Iris pigment epithelial cell (primary cell): ENCODE measurements at regions not wholly inside any gene's neighbourhood (a gene's known extent, or its start where the extent isn't known, plus 50 kb on each side); places are given as distances from the start of the nearest gene placed in this dataset.
"Not testable (repeated sequence)": the region's sequence is repeated elsewhere in the genome, so short reads cannot be mapped to it uniquely, and the experiment has no call there.

Experiments used
- DNase-seq: peaks from one replicate; pipeline ENCODE4 v3.0.0-alpha.2; 2011; ENCODE audit warnings: low read depth

DNA sequence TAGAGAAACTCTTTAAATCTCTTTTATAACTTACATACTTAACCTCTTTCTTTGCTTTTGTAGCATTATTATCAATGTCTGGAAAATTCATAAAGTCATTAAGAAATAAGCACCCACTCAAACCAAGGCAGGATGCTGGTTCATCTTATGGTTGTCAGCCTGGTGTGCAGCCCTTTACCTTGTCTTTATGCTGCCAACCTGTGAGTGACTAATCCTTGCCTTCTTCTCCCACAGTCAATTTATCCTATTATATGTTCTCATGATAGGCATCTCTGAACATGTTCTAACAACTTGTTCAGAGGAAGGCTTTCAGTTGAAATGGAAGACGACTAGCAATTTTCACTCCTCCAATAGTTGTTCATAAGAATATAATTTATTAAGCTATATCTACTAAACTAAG is 186.9 kb upstream of the CAND1 start:
- DNase-seq = no peak

DNA sequence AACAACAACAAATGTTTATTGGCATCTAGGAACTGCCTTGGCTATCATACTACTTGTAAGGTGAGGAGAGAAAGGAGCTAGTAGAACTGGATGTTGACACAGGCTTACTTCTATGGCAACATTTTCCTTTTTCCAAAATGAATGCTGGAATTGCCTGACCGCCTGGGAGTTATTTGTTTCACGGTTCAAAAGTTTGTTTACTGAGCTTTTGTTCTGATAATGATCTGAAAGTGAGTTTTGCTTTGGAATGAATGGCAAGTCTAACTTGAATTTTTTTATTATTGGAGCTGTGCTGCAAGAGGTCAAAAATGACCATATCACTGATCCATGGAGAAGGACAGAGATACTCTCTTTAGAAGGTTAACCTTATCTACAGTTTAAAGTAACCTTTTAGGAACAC is 183.5 kb upstream of the CAND1 start:
- DNase-seq = no peak

DNA sequence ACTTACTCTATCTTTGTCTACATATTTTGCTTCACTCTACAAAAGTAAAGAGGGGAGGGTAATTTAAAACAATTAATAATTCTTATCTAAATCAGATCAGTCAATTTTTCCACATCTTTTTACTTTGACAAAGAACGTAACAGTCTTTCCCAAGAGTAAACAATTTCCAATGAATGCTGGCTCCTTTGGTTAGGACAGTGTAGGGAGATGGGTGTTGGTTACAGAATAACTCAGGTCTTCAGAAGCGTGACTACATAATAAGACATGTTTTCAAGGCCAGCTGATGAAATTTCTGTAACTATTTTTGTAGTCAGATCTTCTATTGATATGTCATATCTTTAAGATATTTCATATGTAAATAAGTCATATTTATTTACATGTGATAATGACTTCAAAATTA is 183.0 kb upstream of the CAND1 start:
- DNase-seq = no peak

DNA sequence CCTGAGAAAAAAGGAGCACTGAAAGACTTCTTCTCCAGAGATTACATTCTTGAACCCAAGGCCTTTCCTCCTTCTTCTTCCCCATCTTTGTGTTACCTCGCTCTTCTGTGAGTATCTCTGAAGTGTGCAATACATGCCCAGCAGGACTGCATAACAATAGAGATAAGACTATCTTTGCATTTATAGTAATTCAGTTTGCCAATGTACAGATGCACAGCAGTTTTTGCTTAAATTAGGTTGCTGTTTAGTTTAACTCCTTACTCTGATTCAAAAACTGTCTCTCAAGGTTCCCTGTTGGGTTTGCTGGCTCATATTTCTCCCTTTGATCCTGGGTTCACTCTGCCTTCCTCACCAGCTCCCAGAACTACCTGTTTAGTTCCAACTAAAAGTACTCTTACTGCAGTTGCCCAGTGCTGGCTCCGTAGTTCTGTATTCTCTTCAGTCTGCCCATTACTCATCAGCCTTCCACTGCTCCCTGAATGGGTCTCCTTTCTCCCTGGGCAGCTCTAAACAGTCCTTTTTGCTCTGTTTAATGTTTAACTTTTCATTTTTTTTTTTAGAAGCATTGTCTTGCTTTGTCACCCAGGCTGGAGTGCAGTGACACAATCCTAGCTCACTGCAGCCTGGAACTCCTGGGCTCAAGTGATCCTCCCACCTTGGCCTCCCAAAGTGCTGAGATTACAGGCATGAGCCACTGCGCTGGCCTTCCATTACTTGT is 180.6 kb upstream of the CAND1 start:
- DNase-seq = no peak

DNA sequence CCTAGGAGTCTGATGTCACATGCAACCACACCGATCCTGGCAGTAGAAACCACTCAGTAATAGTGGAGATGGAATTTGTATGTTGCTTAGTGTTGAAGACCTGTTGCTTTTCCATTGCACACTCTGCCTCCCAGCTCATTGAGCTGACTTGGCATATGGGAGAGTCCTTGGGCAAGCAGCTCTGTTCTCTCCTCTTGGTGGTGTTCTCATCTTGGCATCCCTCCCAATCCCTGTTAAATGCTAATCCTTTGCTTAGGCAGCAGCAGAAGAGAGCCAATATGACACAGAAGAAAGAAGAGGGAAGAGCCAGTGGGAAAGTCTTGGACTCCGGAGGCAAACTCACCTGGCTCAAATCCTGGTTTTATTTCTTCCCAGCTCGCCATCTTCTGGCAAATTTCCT is 178.0 kb upstream of the CAND1 start:
- DNase-seq = no peak

DNA sequence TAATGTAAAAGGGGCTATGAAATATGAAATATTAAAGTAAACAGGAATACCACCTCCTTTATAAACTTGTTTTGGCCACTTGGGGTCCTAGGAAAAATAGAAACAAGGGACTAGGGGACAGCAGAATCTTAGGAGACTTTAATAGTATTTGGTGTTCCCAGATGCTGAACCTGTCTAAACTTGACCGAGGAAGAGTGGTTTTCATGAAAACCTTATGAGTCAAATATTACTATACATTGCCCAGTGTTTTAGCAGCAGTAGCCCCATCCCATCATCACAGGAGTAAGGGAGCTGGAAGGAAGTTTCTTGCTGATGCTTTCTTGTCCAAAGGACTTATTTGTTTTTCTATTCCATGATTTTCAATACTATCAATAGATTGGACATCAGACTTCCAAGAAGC is 177.5 kb upstream of the CAND1 start:
- DNase-seq = no peak

DNA sequence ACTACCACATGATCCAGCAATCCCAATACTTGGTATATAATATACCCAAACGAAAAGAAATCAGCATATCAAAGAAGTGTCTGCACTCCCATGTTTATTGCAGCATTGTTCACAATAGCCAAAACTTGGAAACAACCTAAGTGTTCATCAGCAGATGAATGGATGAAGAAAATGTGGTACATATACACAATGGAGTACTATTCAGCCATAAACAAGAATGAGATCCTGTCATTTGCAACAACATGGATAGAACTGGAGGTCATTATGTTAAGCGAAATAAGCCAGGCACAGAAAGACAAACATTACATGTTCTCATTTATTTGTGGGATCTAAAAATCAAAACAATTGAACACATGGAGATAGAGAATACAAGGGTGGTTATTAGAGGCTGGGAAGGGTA is 176.2 kb upstream of the CAND1 start:
- DNase-seq = not testable (repeated sequence)

DNA sequence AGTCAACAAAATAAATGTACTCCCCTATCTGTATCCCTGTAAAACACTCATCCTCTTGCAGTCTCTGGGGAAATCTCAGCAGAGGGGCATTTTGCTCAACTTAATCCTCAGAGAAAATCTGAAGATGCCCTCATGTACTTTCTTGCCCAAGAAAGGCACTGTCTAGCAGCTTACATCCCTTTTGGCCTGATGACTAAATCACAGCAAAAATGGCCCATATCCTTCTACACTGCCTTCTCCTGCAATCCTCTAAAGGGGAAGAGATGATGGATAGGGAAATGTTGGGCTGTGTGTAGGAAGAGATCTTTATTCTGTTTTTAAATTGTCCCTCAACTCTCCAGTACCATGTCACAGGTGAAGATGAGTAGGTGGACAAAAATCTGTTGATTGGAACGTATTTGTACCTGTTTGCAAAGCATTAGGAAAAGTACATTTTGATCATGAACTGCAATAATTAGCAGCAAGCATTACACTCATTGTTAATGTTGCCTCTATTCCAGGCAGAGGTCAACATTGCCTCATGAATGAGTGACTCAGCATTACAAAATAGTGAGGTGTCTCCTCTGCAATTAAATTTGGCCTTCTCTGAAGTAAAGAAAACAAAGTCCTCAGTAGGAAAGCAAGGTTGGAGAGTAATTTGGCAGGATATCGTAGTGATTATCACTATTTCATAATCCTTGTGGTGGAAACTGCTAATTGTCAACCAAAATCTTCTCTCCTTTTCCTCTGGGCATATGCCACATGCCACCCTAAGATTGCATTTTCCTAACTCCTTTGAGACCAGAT is 172.4 kb upstream of the CAND1 start:
- peak; percentile 23 for DNase-seq

DNA sequence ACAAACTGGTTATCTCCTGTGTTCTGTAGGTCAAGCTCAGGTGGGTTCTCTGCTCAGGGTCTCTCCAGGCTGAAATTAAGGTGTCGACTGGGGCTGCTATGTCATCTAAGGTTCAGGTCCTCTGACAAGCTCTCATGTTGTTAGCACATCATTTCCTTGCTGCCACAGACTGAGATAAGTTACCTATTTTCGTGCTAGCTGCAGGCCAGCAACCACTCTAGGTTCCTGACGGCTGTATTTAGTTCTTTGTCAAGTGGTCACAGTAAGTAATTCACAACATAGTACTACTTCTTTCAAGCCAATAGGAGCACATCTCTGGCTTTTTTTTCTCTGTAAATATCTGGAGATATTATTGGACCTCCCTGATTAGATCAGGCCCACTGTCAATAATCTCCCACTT is 169.3 kb upstream of the CAND1 start:
- DNase-seq = no peak

DNA sequence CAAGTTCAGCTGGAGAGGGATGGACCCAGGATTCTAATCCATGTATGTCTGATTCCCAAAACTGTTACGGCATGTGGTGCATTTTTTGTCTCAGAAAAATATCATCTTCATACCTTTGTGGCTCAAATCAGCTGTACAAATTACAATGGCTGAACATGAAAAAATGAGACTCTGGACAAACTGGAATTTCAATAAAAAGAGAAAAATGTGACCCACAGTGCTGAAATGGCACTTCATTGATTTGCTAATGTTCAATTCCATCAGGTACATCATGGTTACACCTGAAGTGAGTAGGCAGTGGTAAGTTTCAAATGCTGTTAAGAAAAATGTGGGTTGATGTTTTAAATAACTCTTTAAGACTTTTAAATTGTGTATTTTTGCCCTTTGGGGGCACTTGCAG is 165.6 kb upstream of the CAND1 start:
- DNase-seq = no peak

DNA sequence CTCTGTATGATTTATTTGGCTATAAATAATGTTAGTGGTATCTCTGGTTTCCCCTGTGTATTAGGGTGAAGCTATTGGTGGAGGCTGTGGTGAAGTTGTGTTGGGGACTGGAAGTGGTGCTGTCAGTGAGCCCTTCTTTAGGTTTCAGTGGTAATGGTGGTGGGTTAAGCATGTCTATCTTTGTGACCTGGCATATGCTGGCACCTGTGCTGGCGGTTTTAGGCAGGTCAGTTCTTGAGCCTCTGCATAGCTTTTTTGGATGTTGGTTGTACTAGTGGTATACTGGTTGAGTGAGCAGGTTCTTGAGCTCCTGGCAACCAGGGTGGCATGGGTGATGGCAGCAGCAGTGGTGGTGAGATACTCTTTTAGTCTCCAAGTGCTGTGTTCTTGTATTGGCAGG is 161.9 kb upstream of the CAND1 start:
- DNase-seq = no peak

DNA sequence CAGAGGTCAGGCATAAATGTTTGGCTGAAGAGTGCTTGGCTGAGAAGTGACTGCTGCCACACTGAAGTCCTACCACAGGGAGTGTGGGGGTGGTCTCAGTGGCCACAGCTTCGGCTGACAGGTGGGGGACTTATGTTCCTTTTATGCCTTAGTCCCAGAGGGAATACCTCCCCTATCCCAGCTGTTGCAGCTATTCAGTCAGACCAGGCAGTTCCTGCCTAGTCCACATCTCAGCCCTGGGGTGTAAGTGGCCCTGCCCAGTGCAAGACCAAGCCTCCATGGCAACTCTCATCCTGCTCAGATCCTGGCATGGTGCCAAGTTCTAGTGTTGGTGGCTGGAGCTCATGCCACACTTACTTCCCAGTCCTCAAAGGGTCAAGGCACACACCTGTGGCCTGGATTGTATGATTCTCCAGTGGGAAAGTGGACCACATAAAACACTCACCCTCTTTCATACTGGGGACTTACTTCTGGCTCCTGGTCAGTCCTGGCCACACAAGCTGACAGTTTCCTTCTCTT is 161.3 kb upstream of the CAND1 start:
- no peak for DNase-seq

DNA sequence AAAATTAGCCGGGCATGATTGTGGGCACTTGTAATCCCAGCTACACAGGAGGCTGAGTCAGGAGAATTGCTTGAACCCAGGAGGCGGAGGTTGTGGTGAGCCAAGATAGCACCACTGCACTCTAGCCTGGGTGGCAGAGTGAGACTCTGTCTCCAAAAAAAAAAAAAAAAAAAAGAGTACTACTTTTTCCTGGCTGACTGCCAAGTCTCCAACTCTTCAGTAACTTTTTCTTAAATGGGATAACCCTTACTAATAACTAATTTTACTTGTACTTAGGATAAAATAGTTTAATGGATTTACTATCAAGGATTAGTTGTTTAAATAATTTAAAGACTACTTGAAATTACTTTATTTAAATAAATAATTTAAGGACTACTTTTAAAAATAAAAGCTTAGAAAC is 158.8 kb upstream of the CAND1 start:
- DNase-seq = not testable (repeated sequence)

DNA sequence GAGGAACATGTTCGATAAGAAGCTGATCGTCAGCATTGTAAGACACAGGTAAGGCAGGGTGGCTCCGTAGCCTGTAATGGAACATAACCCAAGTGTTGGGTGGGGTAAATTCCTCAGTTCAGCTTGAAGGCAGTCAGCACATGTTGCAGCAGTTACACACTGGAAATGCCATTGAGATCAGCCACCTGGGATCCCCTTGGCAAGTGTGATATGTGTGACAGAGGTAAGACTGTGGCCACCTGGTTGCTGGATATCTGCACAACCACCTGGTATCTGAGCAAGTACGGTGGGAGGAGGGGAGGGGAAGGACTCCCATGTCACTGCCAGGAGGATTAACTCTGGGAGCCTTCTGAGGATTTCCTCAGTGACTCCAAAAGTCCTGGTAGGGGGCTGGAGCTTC is 158.0 kb upstream of the CAND1 start:
- no peak for DNase-seq

DNA sequence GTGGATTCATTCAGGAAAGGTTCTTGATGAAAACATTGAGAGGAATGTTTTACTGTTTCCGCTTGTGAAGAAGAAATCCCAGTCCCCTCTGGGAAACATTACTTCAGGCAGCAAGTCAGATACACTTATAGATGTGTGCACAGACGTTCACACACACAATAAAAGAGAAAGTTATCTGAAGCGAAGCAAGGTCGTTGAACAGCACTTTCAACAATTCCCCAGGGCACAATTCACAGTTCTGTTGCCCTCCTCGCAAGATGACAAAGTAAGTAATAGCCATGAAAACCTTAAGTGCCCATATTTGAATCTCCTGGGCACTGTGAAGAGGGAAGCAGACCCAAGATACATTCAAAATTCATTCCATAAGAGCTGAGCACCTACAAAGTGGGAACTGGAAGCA is 156.6 kb upstream of the CAND1 start:
- DNase-seq = no peak

DNA sequence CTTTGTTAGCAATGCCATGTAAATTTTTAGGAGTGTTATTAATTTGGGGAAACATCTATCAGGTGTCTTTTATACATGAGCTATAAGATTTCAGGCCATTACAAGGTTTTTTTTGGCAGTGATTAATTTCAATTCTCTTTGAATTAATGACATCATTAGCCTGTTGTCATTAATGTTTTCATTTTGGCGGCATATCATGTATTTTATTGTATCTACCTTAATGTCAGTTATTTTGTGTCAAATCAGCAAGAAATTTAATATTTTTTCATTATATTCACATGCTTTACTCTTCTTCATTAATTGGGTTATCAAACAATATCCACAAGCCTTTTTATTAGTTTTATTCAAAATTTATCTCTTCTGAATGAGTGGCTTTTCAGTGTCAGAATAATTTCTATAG is 153.0 kb upstream of the CAND1 start:
- no peak for DNase-seq

DNA sequence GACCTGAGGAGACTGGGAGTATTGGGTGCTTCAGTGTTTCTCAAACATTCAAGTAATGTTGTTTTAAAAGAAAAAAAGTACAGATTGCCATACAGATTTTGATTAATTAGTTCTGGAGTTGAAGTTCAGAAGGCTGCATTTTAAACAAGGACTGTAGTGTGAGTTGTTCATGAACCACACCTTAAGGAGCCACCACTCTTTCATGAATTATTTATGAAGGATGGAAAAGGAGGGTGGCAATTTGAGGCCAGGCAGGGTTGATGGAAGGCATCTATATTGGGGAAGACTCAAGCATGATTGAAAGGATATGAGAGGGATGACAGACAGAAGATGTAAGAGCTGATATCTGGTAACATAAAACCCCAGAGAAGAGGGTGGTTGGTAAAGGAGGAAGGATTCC is 146.6 kb upstream of the CAND1 start:
- no peak for DNase-seq

DNA sequence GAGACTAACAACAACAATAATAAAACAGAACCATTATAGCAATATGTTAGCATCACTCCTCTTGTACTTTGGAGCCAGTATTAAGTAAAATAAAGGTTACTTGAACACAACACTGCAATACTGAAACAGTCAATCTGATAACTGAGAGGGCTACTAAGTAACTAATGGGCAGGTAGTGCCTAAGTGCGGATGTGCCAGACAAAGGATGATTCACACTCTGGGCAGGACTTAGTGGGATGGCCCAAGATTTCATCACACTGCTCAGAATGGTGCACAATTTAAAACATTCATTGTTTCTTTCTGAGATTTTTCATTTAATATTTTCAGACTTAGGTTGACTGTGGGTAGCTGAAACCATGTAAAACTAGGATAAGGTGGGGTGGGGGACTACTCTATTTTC is 131.9 kb upstream of the CAND1 start:
- no peak for DNase-seq

DNA sequence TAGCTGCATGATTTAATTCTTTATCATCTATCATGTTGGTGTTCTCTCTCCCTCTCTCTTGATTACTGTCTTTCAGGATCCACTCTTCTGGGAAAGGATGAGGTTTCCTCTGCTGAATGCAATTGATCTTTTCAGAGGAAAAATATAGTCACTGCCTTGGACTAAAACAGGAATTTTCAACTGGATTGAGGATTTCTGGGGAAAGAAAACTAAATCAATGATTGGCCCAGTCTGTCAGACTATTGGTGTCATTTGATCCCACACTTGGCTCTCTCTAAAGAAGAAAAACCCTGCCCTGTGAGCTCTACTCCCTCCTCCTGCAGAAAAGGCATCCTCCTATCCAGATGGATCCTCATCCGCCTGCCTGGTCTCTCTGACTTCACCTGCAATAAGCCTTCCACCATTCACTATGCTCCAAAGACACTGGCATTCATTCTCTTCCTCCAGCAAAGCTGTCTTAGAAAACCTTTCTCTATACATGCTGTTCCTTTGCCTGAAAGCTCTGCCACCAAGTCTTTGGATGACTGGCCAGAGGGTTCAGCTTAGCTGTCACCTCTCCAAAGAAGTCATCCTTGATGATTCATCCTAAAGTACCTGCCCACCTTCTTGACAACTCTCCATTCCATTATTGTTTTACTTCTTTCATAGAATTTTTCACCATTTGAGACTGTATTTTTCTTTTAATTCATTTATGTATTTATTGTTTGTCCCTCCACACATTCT is 127.7 kb upstream of the CAND1 start:
- no peak for DNase-seq

DNA sequence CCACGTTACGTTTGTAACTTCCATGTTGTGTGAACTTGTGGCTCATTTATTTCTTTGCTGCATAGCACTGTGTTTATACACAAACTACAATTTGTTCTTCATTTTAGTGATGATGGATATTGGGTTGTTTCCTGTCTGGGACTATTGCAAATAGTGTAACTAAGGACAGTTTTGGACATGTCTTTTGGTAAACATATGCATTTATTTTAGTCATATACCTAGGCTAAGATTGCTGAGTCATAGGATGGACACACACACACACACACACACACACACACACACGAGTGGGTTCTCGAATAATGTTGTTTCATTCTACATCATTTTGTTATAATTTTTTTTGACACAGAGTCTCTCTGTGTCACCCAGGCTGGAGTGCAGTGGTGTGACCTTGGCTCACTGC is 123.5 kb upstream of the CAND1 start:
- no peak for DNase-seq

DNA sequence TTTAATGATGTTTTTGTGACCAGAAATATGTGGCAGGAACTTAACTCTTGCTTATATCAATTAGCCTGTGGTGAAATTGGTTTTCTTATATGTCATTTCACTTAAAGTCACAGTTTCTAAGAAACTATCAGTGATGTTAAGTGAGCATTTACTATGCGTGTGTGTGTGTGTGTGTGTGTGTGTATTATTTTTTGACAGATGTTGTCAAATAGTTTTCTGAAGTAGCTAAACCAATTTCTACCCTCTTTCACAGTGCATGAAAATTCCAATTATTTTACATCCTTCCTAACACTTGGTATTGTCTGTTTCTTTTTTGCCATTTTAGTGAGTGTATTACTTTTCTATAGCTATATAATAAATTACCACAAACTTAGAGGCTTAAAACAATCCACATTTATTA is 122.1 kb upstream of the CAND1 start:
- no peak for DNase-seq

DNA sequence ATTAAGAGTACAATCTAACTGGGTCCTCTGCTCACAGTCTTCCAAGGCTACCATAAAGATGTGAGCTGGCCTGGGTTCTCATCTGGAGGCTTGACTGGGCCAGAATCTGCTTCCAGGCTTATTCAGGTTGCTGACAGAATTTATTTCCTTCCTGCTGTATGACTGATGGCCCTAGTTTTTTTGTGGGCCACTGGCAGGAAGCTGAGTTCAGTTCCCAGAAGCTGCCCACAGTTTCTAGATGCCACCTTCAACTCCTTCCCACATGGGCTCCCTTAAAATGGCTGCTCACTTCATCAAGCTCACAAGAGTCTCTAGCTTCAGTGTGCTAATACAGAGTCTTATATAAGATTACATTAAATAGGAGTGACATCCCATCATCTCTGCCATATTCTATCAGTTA is 121.7 kb upstream of the CAND1 start:
- no peak for DNase-seq

DNA sequence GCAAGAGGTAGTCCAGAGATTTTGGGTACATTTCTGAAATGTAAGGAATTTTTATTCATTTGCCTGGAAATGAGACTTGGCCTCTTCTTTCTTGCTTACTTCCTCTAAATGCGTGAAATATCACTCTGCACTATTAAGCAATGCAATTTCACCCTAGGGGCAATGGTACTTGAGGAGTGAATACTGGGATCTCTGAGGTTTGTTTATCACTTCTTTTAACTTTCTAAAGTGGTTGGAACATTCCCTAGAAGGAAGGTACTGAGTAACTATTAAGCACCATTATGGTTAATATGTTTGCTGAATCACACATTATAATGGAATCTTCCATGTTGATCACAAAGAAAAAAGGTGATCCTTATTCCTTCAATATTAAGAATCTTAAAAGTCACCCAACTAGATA is 120.9 kb upstream of the CAND1 start:
- no peak for DNase-seq
